SK-N-SH (cell line): ENCODE measurements at regions not wholly inside any gene's neighbourhood (a gene's known extent, or its start where the extent isn't known, plus 50 kb on each side); places are given as distances from the start of the nearest gene placed in this dataset.

Source experiments
- CTCF ChIA-PET: fragments of 300-600, 350-600 bp; formaldehyde crosslinking; extraction: SDS; loops from one replicate; lab custom pipeline; 2021; lab: Yijun Ruan, JAX
- POLR2A ChIA-PET: fragments of 350-600 bp; sonication (Branson Sonifier 250); formaldehyde crosslinking; extraction: SDS; loops from one replicate; lab custom pipeline; 2020; ENCODE audit warnings: antibody characterized with exemption, inconsistent platforms; lab: Yijun Ruan, JAX
- DNase-seq: peaks from one replicate; pipeline ENCODE4 v3.0.0; 2012
- H2AFZ ChIP-seq: fragments of 200-600 bp; sonication (generic); 2 replicates; pipeline ENCODE4 v1.8.1; 2016; ENCODE audit warnings: antibody characterized with exemption, mild to moderate bottlenecking, low read depth
- H3F3A ChIP-seq: fragments of 200-600 bp; sonication (generic); replicated peaks from 2 replicates; pipeline ENCODE3; 2016; ENCODE audit warnings: antibody characterized with exemption, mild to moderate bottlenecking; ENCODE audit not compliant: insufficient read depth
- H3K27ac ChIP-seq, 2 experiments: fragments of 200-500 bp in 1 of 2; fragments of 200-600 bp in 1 of 2; sonication (Bioruptor generic) in 1 of 2; sonication (generic), shearing (Covaris generic) in 1 of 2; 2 replicates each; pipeline versions ENCODE4 v1.5.1 to v1.6.1; 2014 to 2016; ENCODE audit warnings: low read depth in 2 of 2, inconsistent platforms in 1 of 2, low read length in 1 of 2, mild to moderate bottlenecking in 1 of 2, mixed read lengths in 1 of 2
- H3K27me3 ChIP-seq: fragments of 200-600 bp; sonication (generic), shearing (Covaris generic); 2 replicates; pipeline ENCODE4 v1.6.1; 2016; ENCODE audit warnings: mixed run types; ENCODE audit not compliant: insufficient read depth
- H3K36me3 ChIP-seq, 2 experiments: fragments of 200-500 bp in 1 of 2; fragments of 200-600 bp in 1 of 2; sonication (Bioruptor generic) in 1 of 2; sonication (generic) in 1 of 2; replicated peaks in 1 of 2; 2 replicates each; pipeline versions ENCODE3 to v1.5.1; 2014 to 2016; ENCODE audit warnings: low read length in 1 of 2, mild to moderate bottlenecking in 1 of 2; ENCODE audit not compliant: insufficient read depth in 2 of 2, control insufficient read depth in 1 of 2
- H3K4me1 ChIP-seq, 2 experiments: fragments of 200-500 bp in 1 of 2; fragments of 200-600 bp in 1 of 2; sonication (Bioruptor generic) in 1 of 2; sonication (generic), shearing (Covaris generic) in 1 of 2; 2 replicates each; pipeline versions ENCODE4 v1.5.1 to v1.6.1; 2014 to 2016; ENCODE audit warnings: low read depth in 1 of 2, low read length in 1 of 2, mixed run types in 1 of 2; ENCODE audit not compliant: insufficient read depth in 2 of 2, control insufficient read depth in 1 of 2
- H3K4me2 ChIP-seq: fragments of 200-600 bp; sonication (generic), shearing (Covaris generic); 2 replicates; pipeline ENCODE4 v1.6.1; 2017; ENCODE audit warnings: mixed run types
- H3K4me3 ChIP-seq, 2 experiments: fragments of 200-500 bp in 1 of 2; fragments of 200-600 bp in 1 of 2; sonication (Bioruptor generic) in 1 of 2; sonication (generic), shearing (Covaris generic) in 1 of 2; 2 replicates each; pipeline versions ENCODE4 v1.5.1 to v1.8.1; 2014 to 2016; ENCODE audit warnings: low read depth in 2 of 2, inconsistent platforms in 1 of 2, low read length in 1 of 2, mild to moderate bottlenecking in 1 of 2, mixed read lengths in 1 of 2, moderate library complexity in 1 of 2
- H3K79me2 ChIP-seq: fragments of 200-600 bp; sonication (generic); 2 replicates; pipeline ENCODE4 v1.8.1; 2017; ENCODE audit warnings: mild to moderate bottlenecking; ENCODE audit not compliant: insufficient read depth
- H3K9ac ChIP-seq: fragments of 200-600 bp; sonication (generic); 2 replicates; pipeline ENCODE4 v1.6.1; 2017; ENCODE audit warnings: mixed run types
- H3K9me2 ChIP-seq: fragments of 200-600 bp; sonication (generic); 2 replicates; pipeline ENCODE4 v1.6.1; 2017; ENCODE audit warnings: mixed run types
- H3K9me3 ChIP-seq: fragments of 200-600 bp; sonication (generic); 2 replicates; pipeline ENCODE4 v1.6.1; 2017; ENCODE audit warnings: mixed run types, mild to moderate bottlenecking, moderate library complexity
- H4K20me1 ChIP-seq: fragments of 200-600 bp; sonication (generic); 2 replicates; pipeline ENCODE4 v1.6.1; 2017; ENCODE audit warnings: mild to moderate bottlenecking, mixed run types; ENCODE audit not compliant: insufficient read depth
- CHD2 ChIP-seq: fragments of 150-350 bp; IDR thresholded peaks from 2 replicates; pipeline ENCODE4 v1.6.1; 2018; ENCODE audit warnings: low read length; ENCODE audit not compliant: partially characterized antibody
- FOSL2 ChIP-seq: IDR thresholded peaks from 2 replicates; pipeline ENCODE4 v1.4.0; 2012; ENCODE audit warnings: low read depth, mild to moderate bottlenecking, moderate library complexity, borderline replicate concordance
- GATA2 ChIP-seq: sonication (generic); formaldehyde crosslinking; IDR thresholded peaks from 2 replicates; pipeline ENCODE4 v1.5.0; 2020; ENCODE audit warnings: mild to moderate bottlenecking, missing genetic modification reagents
- MXI1 ChIP-seq: IDR thresholded peaks from 2 replicates; pipeline ENCODE4 v1.6.1; 2012; ENCODE audit warnings: mild to moderate bottlenecking, low read depth, low read length, improper control_type of control experiment
- NFIC ChIP-seq: IDR thresholded peaks from 2 replicates; pipeline ENCODE4 v1.4.0; 2012; ENCODE audit warnings: borderline replicate concordance
- POLR2AphosphoS5 ChIP-seq: IDR thresholded peaks from 2 replicates; pipeline ENCODE4 v1.6.1; 2012; ENCODE audit warnings: low read depth, low read length
- RCOR1 ChIP-seq: fragments of 150-350 bp; IDR thresholded peaks from 2 replicates; pipeline ENCODE4 v1.6.1; 2017; ENCODE audit warnings: antibody characterized with exemption, low read length
- SIN3A ChIP-seq: IDR thresholded peaks from 2 replicates; pipeline ENCODE4 v1.6.1; 2012; ENCODE audit warnings: low read depth, mild to moderate bottlenecking, low read length, moderate library complexity, borderline replicate concordance
- SMC3 ChIP-seq: IDR thresholded peaks from 2 replicates; pipeline ENCODE4 v1.6.1; 2012; ENCODE audit warnings: low read depth, low read length, improper control_type of control experiment
- TAF1 ChIP-seq: IDR thresholded peaks from 2 replicates; pipeline ENCODE4 v1.6.1; 2012; ENCODE audit warnings: low read depth, mild to moderate bottlenecking, low read length, moderate library complexity, borderline replicate concordance
- YY1 ChIP-seq: IDR thresholded peaks from 2 replicates; pipeline ENCODE4 v1.4.0; 2012; ENCODE audit warnings: low read depth, mild to moderate bottlenecking
- ZBTB33 ChIP-seq: IDR thresholded peaks from 2 replicates; pipeline ENCODE4 v1.4.0; 2012; ENCODE audit warnings: low read depth, borderline replicate concordance
- WGBS: methylation state at CpG from one replicate; pipeline ENCODE4 v1.1.6; 2017; ENCODE audit warnings: low lambda C conversion rate; 5-methylcytosine and 5-hydroxymethylcytosine counted together

- 19% methylated on average over 3 of the region's 3 CpGs for WGBS
- no peaks in the 10 kb centered on the region for H3K36me3 ChIP-seq
- no peak overlapping the region for H3K4me3 ChIP-seq
- ChIA-PET POLR2A (no interaction called here), CTCF (interaction anchor here (0.9 to 1.8 kb wide), 3 partner anchors 8 to 610 kb away, joined by 3 to 7 read pairs (median 3); no protein-coding TSS in a partner anchor)
- TF ChIP-seq SIN3A, result no peak
- no peak for DNase-seq
- no peaks in the 10 kb centered on the region for H3K79me2 ChIP-seq
- no peak overlapping the region for H2AFZ ChIP-seq
- no peaks in the 10 kb centered on the region for H4K20me1 ChIP-seq
- no peaks in the 10 kb centered on the region for H3K27me3 ChIP-seq
- H3K4me1 ChIP-seq, result peaks cover 0 to 20% of the 10 kb centered on the region in 2 experiments; a peak in 2 of 4 replicates
- H3K9me3 ChIP-seq, result no peaks in the 10 kb centered on the region
- H3F3A ChIP-seq, result no peaks in the 10 kb centered on the region
- H3K4me2 ChIP-seq, result no peak overlapping the region
- H3K27ac ChIP-seq, result no peak overlapping the region; a peak in 1 of 4 replicates
- H3K9ac ChIP-seq, result no peak overlapping the region
- no peaks in the 10 kb centered on the region for H3K9me2 ChIP-seq
Observed at GRCh38 chr10:84822931-84823630, 494.7 kb downstream of the CCSER2 start.

DNA sequence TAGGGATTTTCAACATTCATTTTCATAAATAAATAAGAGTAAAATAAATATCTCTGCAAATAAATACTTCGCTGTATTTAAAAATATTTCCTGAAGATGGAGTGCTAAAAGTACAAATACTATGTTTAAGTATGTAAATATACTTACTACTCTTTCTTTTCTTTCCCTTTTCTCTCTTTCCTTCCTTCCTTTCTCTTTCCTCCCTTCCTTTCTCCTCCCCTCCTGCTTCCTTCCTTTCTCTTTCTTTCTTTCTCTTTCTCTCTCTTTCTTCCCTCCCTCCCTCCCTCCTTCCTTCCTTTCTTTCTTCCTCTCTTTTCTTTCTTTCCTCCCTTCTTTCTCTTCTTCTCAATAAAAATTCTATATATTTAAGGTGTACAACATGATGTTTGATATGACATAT lies 496.1 kb downstream of the CCSER2 start:
- no peaks in the 10 kb centered on the region for H3K27me3 ChIP-seq
- no peaks in the 10 kb centered on the region for H3K36me3 ChIP-seq
- H2AFZ ChIP-seq, result no peak overlapping the region
- CTCF ChIA-PET, result interaction anchor here (2.2 kb wide), 1 partner anchor 22 kb away, joined by 8 read pairs; no protein-coding TSS in a partner anchor
- no peaks in the 10 kb centered on the region for H3K9me3 ChIP-seq
- POLR2A ChIA-PET, result no interaction called here
- WGBS, result 57% methylated on average over 1 of the region's 1 CpG
- DNase-seq, result no peak
- no peak for TF ChIP-seq FOSL2
- TF ChIP-seq SMC3, result no peak
- no peak for TF ChIP-seq ZBTB33
- no peak for TF ChIP-seq YY1
- no peak for TF ChIP-seq POLR2AphosphoS5
- TF ChIP-seq NFIC, result no peak
- H3K4me3 ChIP-seq, result no peak overlapping the region
- no peaks in the 10 kb centered on the region for H3F3A ChIP-seq
- H3K9ac ChIP-seq, result no peak overlapping the region
- H3K4me2 ChIP-seq, result no peak overlapping the region
- H3K79me2 ChIP-seq, result no peaks in the 10 kb centered on the region
- H3K4me1 ChIP-seq, result peaks cover 0 to 20% of the 10 kb centered on the region in 2 experiments; a peak in 2 of 4 replicates
- no peaks in the 10 kb centered on the region for H4K20me1 ChIP-seq
- no peaks in the 10 kb centered on the region for H3K9me2 ChIP-seq
- no peak overlapping the region for H3K27ac ChIP-seq

- POLR2A ChIA-PET, result no interaction called here
- Histone ChIP-seq H3K9ac (no peak overlapping the region), H3K27ac (no peak overlapping the region)
Observed at GRCh38 chr10:84825330-84825729, 496.9 kb downstream of the CCSER2 start.

More at GRCh38 chr10:84825330-84825729, 496.9 kb downstream of the CCSER2 start:
- WGBS, result 0% methylated on average over 1 of the region's 1 CpG
- H3K4me2 ChIP-seq, result no peak overlapping the region
- H3K9me2 ChIP-seq, result no peaks in the 10 kb centered on the region
- H3K79me2 ChIP-seq, result no peaks in the 10 kb centered on the region
- no peaks in the 10 kb centered on the region for H4K20me1 ChIP-seq
- CTCF ChIA-PET, result interaction anchor here (0.7 to 2.2 kb wide), 3 partner anchors 12 to 21 kb away, joined by 3 to 8 read pairs (median 4); no protein-coding TSS in a partner anchor
- no peak overlapping the region for H3K4me3 ChIP-seq
- DNase-seq, result peak; percentile 55
- no peaks in the 10 kb centered on the region for H3F3A ChIP-seq
- H3K27me3 ChIP-seq, result no peaks in the 10 kb centered on the region
- no peaks in the 10 kb centered on the region for H3K9me3 ChIP-seq
- peaks cover 0 to 20% of the 10 kb centered on the region in 2 experiments; a peak in 2 of 4 replicates for H3K4me1 ChIP-seq
- TF ChIP-seq CHD2 (peak; percentile 33), TAF1 (no peak), MXI1 (peak; percentile 39; the same call in 1 of the 2 replicates), GATA2 (CRISPR knock-in tag) (0 out of 2 replicates have a peak, but pooled peaks have one; percentile 9), RCOR1 (peak; percentile 35; the same call in 1 of the 2 replicates)
- H3K36me3 ChIP-seq, result no peaks in the 10 kb centered on the region
- H2AFZ ChIP-seq, result no peak overlapping the region
